Left renal cortex interstitium (tissue), 4 donors: ENCODE measurements at regions not wholly inside any gene's neighbourhood (a gene's known extent, or its start where the extent isn't known, plus 50 kb on each side); places are given as distances from the start of the nearest gene placed in this dataset.

Experiments used
- DNase-seq, 4 donors: peaks; one replicate each; pipeline ENCODE4 v3.0.0-alpha.2; 2013; ENCODE audit warnings: low read depth in 4 of 4, low spot score in 2 of 4, missing footprints in 1 of 4

DNA sequence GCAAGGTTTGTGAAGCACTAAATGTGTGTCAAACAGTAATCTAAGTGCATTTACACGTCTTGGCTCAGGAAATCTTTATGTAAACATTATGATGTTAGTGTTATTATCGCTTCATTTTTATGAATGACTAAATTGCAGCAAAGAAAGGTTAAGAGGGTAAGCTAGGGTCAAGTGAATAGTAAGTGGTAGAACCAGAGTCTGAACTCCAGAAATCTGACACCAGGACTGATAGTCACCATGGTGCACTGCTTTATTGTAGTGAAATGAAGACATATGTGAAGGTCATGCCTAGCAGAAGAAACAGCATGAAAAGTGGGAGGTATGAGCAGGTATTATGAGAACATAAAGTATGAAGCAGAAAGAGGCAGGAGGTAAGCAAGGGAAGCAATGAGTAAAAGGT, 368.7 kb upstream of the TENM4 start:
- no peak for DNase-seq

DNA sequence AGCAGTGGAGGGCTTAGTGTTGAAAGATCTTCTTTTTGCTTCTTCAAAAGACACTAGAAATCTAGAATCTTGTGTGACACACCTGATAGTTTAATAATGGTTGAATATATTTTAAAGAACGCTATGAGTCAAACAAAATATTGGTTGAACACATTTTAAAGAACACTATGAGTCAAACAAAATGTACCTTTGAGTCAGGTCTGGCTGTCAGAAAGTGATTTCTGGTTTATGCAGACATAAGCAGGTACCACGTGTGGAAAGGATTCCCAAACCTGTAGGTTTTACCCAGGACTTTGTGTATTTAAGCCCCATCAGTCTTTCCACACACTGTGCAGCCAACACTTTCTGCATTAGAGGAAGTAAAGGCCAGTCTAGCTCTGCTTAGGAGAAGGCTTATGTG, 366.7 kb upstream of the TENM4 start:
- DNase-seq, result no peak

- no peak for DNase-seq
Observed at GRCh38 chr11:79796704-79797103, 355.9 kb upstream of the TENM4 start.

GRCh38 chr11:79794484-79795393, 353.9 kb upstream of the TENM4 start:
- DNase-seq, result no peak

- DNase-seq, result no peak
Observed at GRCh38 chr11:79794057-79794456, 353.2 kb upstream of the TENM4 start.

- DNase-seq, result no peak
Observed at GRCh38 chr11:79786961-79787360, 346.1 kb upstream of the TENM4 start.

DNA sequence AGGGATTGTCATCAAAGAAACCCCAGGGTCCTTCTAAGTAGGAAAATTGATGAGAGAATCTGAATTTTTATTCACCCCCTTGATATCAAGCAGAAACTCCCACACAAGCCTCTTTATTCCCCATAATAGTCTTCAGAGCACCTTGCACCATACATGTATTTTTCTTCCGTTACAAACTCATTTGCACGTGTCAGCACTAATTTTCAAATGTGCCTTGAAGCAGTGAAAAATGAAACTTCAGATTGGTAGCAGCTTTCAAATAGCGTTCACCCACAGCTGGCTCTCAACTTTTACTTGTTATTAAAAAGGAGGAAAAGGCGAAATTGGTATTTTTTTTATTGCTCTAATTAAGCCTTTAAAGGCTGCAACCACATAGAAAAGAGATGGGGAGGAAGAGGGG, 343.0 kb upstream of the TENM4 start:
- DNase-seq, result no peak

GRCh38 chr11:79768343-79768742, 327.5 kb upstream of the TENM4 start:
- DNase-seq, result no peak

- DNase-seq, result peak in 3 of 4 donors; percentile 7 to 16 (median 13)
Observed at GRCh38 chr11:79762279-79762921, 321.6 kb upstream of the TENM4 start.

DNA sequence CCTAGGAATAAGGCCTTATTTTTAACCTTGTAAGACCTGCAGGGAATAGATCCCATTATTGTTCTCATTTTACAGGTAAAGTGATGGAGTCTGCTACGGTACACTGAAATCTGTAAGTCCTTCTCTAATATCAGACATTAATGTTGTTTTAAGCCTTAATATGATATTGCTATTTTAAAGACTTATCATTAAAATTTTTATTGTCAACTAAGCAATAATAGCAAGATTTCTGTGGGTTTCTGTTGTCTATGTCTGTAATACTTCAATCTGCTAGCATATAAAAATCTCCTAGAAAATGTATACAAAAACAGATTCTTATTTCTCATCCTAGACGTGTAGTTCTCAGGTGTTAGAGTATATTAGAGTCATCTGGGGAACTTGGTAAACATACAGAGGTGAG, 317.5 kb upstream of the TENM4 start:
- DNase-seq, result no peak

- no peak for DNase-seq
Observed at GRCh38 chr11:79747406-79747805, 306.6 kb upstream of the TENM4 start.

DNA sequence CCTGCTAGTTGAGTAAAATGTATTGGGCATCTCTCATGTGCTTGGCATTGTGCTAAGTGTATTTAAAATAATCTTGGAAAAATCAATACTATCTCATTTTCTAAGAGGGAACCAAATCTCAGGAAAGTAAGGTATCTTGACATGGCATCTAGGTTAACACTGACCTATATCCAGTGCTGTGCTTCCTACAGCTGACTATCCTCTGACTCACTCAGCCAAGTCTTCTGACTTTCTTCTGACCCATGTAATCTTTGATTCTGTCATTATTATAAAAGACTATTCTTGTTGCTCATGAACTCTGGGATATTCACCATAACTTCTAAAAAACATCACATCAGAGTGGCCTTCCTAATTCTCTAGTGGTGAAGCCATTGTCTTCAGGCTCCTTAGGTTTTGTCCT, 304.1 kb upstream of the TENM4 start:
- DNase-seq, result no peak

- no peak for DNase-seq
Observed at GRCh38 chr11:79742176-79742575, 301.3 kb upstream of the TENM4 start.

- DNase-seq, result no peak
Observed at GRCh38 chr11:79739591-79739990, 298.8 kb upstream of the TENM4 start.

GRCh38 chr11:79727221-79727620, 286.4 kb upstream of the TENM4 start:
- DNase-seq, result no peak

- no peak for DNase-seq
Observed at GRCh38 chr11:79720115-79720514, 279.3 kb upstream of the TENM4 start.

DNA sequence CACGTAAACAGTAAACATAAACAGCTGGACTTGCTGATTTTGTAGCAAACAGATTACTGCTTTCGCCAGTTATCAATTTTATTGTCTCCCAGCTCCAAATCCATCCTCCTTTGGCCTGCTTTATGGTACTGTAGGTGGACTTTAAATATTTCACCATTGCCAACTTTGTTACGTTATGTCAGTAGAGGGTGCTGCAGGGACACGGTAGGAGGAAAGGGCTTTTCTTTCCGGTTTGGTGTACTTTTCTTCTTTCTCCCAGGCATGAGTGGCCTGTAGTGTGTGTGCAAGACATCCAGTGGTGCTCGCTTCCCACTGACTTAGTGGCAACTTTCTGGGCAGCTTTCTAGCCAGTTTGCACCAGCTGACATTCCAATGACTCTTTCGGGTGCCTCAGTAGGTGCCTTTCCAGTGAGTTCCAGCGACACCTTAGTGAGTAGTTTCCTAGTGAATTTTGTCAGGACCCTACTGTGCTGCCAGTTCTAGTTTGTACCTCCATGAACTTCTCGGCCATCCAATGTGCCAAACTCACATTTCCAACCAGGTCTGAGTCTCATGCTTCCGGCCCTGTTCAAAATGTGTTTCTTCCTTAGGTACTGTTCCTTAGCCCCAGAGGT, 267.6 kb upstream of the TENM4 start:
- DNase-seq, result peak in 1 of 4 donors; percentile 15

GRCh38 chr11:79705648-79706047, 264.8 kb upstream of the TENM4 start:
- DNase-seq, result no peak

GRCh38 chr11:79702303-79702702, 261.5 kb upstream of the TENM4 start:
- no peak for DNase-seq

DNA sequence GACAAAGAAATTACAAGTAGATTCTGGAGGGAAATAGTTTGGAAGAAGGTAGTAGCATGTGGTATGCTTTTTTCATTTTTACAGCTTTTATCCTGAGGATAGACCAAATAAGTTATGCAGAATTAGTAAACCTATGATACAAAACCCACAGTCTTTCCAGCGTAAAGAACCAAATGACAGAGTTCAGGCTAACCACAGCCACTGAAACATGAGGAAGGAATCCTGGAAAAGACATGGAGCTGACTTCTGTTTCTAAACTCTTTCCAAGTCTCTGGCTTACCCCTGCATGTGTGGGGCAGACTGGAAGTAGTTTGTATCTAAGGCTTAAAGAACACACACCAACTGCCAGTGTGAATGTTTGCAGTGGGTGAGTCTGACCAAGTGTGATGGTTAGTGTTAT, 258.4 kb upstream of the TENM4 start:
- no peak for DNase-seq

DNA sequence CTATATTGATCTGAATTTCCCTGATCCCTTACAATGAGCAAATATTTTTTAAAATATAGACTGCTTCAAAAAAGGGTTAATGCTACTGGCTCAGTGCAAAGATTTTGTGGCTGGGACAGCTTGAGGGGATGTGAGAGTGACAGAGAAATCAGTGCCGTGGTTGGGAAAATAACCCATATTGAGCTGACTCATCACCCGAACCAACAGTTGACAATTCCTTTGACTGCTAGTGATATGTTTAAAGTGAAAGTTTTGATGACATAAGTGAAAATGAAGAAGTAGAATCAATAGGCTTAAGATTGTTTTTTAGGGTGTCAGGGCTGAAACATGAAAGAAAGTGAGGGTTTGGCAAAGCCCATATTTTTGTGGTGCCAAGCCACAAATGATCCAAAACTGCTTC, 257.1 kb upstream of the TENM4 start:
- DNase-seq, result no peak

- DNase-seq, result no peak
Observed at GRCh38 chr11:79694368-79694767, 253.5 kb upstream of the TENM4 start.
